ENCODE measurements at regions not wholly inside any gene's neighbourhood (a gene's known extent, or its start where the extent isn't known, plus 50 kb on each side); places are given as distances from the start of the nearest gene placed in this dataset.

- Mint-ChIP-seq H3K9me3 (peaks cover 0 to 5% (median 0%) of the 10 kb centered on the region in 3 donors), H3K27me3 (peaks cover 0 to 10% of the 10 kb centered on the region in 2 donors), H3K4me1 (no peaks in the 10 kb centered on the region), H3K4me3 (no peak overlapping the region), H3K27ac (no peak overlapping the region), H3K36me3 (no peaks in the 10 kb centered on the region)
- no CpG with 5 or more reads among the region's 4 CpGs for WGBS (ENCODE audit: insufficient coverage)
- ChIA-PET CTCF (no interaction called here), POLR2A (no interaction called here)
- DNase-seq (no peak), ATAC-seq (replicated peaks in 1 of 4) (no peak)
- Histone ChIP-seq H3K27ac (ENCODE audit: low read length) (no peak overlapping the region), H3K4me3 (ENCODE audit: control insufficient read depth in 1 of 2, extremely low read depth in 1 of 2, low read length in 1 of 2) (no peak overlapping the region), H3K9me3 (no peaks in the 10 kb centered on the region), H3K36me3 (ENCODE audit: control insufficient read depth in 2 of 2, extremely low read depth in 1 of 2, insufficient read depth in 1 of 2, low read length in 1 of 2) (no peaks in the 10 kb centered on the region), H3K27me3 (replicated peaks in 1 of 2; ENCODE audit: control insufficient read depth in 2 of 2, extremely low read depth in 1 of 2, insufficient read depth in 2 of 2, low read length in 1 of 2) (peaks cover 0 to 16% of the 10 kb centered on the region in 2 experiments), H3K4me1 (ENCODE audit: control insufficient read depth in 1 of 2, extremely low read depth in 1 of 2, insufficient read depth in 2 of 2, low read length in 2 of 2) (no peaks in the 10 kb centered on the region)
Observed at GRCh38 chr17:72441909-72442308, 321.1 kb downstream of the SOX9 start.

DNA sequence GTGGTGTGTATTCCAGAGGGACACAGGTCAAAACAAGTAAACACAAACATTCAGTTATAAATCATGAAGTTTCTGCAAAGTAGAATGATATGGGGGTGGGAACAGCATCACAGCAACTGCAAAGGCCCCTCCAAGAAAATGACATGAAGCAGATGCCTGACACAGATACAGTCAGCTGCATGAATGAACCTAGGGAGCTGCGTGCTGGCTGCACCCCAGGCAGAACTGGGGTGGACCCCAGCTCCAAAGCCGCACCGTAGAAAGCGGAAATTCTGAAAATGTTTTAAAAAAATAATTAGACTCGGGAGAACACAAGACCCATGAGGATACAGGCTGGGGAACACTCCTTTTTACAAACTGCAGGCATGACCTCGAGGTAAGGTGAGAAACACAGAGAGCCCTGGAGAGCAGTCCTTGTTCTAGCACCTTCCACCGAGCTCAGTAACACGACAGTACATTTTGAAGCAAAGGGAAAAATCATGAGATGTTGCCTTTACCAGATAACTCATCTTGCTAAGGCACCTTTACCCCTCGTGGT lies 323.8 kb downstream of the SOX9 start:
- Histone ChIP-seq H3K36me3 (ENCODE audit: control insufficient read depth in 2 of 2, extremely low read depth in 1 of 2, insufficient read depth in 1 of 2, low read length in 1 of 2) (no peaks in the 10 kb centered on the region), H3K4me1 (ENCODE audit: control insufficient read depth in 1 of 2, extremely low read depth in 1 of 2, insufficient read depth in 2 of 2, low read length in 2 of 2) (no peaks in the 10 kb centered on the region), H3K9me3 (no peaks in the 10 kb centered on the region), H3K27ac (ENCODE audit: low read length) (no peak overlapping the region), H3K4me3 (ENCODE audit: control insufficient read depth in 1 of 2, extremely low read depth in 1 of 2, low read length in 1 of 2) (no peak overlapping the region), H3K27me3 (replicated peaks in 1 of 2; ENCODE audit: control insufficient read depth in 2 of 2, extremely low read depth in 1 of 2, insufficient read depth in 2 of 2, low read length in 1 of 2) (peaks cover 0 to 16% of the 10 kb centered on the region in 2 experiments)
- ATAC-seq (replicated peaks in 1 of 4) (no peak), DNase-seq (no peak)
- no peak overlapping the region for H3K4me3 Mint-ChIP-seq
- ChIA-PET POLR2A (no interaction called here), CTCF (no interaction called here)
- H3K27me3 Mint-ChIP-seq = peaks cover 0 to 9% of the 10 kb centered on the region in 2 donors
- H3K36me3 Mint-ChIP-seq = no peaks in the 10 kb centered on the region
- H3K9me3 Mint-ChIP-seq = peaks cover 0 to 8% (median 0%) of the 10 kb centered on the region in 3 donors
- 100% methylated on average over 2 of the region's 9 CpGs for WGBS (ENCODE audit: insufficient coverage)
- H3K27ac Mint-ChIP-seq = no peak overlapping the region
- no peaks in the 10 kb centered on the region for H3K4me1 Mint-ChIP-seq

- no peaks in the 10 kb centered on the region for H3K36me3 ChIP-seq (ENCODE audit: control insufficient read depth in 2 of 2, extremely low read depth in 1 of 2, insufficient read depth in 1 of 2, low read length in 1 of 2)
- H3K27me3 ChIP-seq (replicated peaks in 1 of 2; ENCODE audit: control insufficient read depth in 2 of 2, extremely low read depth in 1 of 2, insufficient read depth in 2 of 2, low read length in 1 of 2) = peaks cover 0 to 11% of the 10 kb centered on the region in 2 experiments
- H3K9me3 Mint-ChIP-seq = peaks cover 0 to 4% (median 0%) of the 10 kb centered on the region in 3 donors
- no peaks in the 10 kb centered on the region for H3K4me1 Mint-ChIP-seq
- H3K9me3 ChIP-seq = no peaks in the 10 kb centered on the region
- no peaks in the 10 kb centered on the region for H3K4me1 ChIP-seq (ENCODE audit: control insufficient read depth in 1 of 2, extremely low read depth in 1 of 2, insufficient read depth in 2 of 2, low read length in 2 of 2)
- no peak overlapping the region for H3K27ac ChIP-seq (ENCODE audit: low read length)
- DNase-seq (no peak), ATAC-seq (replicated peaks in 1 of 4) (no peak)
- H3K36me3 Mint-ChIP-seq = no peaks in the 10 kb centered on the region
- ChIA-PET POLR2A (no interaction called here), CTCF (no interaction called here)
- no peak overlapping the region for H3K4me3 Mint-ChIP-seq
- no peak overlapping the region for H3K4me3 ChIP-seq (ENCODE audit: control insufficient read depth in 1 of 2, extremely low read depth in 1 of 2, low read length in 1 of 2)
- H3K27ac Mint-ChIP-seq = no peak overlapping the region
- H3K27me3 Mint-ChIP-seq = peaks cover 0 to 4% of the 10 kb centered on the region in 2 donors
- 90% methylated on average over 21 of the region's 26 CpGs for WGBS (ENCODE audit: insufficient coverage)
Observed at GRCh38 chr17:72445055-72445991, 324.5 kb downstream of the SOX9 start.

DNA sequence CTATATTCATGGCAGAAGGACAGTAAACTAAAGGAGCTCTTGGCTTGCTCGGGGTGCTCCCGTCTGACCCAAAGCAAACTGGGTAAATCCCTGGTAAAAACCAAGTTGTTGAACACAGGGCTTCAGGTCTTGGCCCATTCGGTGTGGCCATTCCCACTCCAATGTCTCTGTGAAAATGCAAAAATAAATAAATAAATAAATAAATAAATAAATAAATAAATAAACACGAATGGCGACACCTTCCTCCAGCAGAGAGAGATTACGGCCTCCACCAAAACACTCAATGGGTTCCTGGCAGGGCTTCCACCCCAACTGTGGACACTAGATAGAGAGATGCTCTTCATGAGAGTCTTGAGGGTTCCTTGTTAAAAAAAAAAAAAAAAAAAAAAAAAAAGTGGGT lies 325.3 kb downstream of the SOX9 start:
- Mint-ChIP-seq H3K9me3 (peaks cover 0 to 11% (median 0%) of the 10 kb centered on the region in 3 donors), H3K36me3 (no peaks in the 10 kb centered on the region), H3K27me3 (peaks cover 0 to 4% of the 10 kb centered on the region in 2 donors), H3K4me3 (no peak overlapping the region), H3K27ac (no peak overlapping the region), H3K4me1 (no peaks in the 10 kb centered on the region)
- Histone ChIP-seq H3K4me3 (ENCODE audit: control insufficient read depth in 1 of 2, extremely low read depth in 1 of 2, low read length in 1 of 2) (no peak overlapping the region), H3K36me3 (ENCODE audit: control insufficient read depth in 2 of 2, extremely low read depth in 1 of 2, insufficient read depth in 1 of 2, low read length in 1 of 2) (no peaks in the 10 kb centered on the region), H3K9me3 (no peaks in the 10 kb centered on the region), H3K27ac (ENCODE audit: low read length) (no peak overlapping the region), H3K27me3 (replicated peaks in 1 of 2; ENCODE audit: control insufficient read depth in 2 of 2, extremely low read depth in 1 of 2, insufficient read depth in 2 of 2, low read length in 1 of 2) (peaks cover 0 to 4% of the 10 kb centered on the region in 2 experiments), H3K4me1 (ENCODE audit: control insufficient read depth in 1 of 2, extremely low read depth in 1 of 2, insufficient read depth in 2 of 2, low read length in 2 of 2) (no peaks in the 10 kb centered on the region)
- ChIA-PET CTCF (no interaction called here), POLR2A (no interaction called here)
- DNase-seq = no peak
- no peak for ATAC-seq (replicated peaks in 1 of 4)
- 100% methylated on average over 2 of the region's 6 CpGs for WGBS (ENCODE audit: insufficient coverage)

DNA sequence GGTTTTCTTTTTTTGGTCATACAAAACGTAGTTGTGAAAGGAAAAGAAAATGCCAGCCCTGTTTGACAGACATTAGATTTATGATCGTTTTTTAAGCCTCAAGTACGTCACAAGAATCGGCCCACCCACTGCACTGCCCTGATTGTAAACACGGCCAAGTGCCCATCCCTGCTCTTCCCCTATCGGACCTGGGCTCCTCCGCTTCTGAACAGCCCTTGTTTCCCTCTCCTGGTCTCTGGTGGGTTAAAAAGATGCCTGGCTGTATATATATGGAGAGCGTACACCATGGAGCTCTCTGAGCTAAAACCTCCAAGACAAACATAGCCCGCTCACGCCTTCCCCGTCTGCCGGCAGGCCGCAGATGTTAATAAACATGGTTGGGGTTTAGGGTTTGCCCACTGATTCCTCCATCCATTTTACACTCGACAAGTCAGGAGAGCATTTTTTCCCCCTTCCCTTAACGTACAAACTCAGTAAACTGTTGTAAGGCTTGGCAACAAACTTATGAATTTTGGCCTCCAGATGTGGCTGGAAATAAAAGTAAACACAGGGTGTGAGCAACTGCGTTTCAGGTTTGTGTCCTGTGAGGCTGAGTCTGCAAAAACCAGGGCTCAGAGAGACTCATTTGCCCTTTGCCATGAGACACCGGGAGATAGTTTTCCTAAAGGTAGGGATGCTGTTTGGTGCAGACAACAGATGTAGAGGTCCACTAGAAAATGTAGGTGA lies 325.9 kb downstream of the SOX9 start:
- peaks cover 0 to 4% of the 10 kb centered on the region in 2 donors for H3K27me3 Mint-ChIP-seq
- ChIA-PET POLR2A (no interaction called here), CTCF (no interaction called here)
- peaks cover 0 to 11% (median 0%) of the 10 kb centered on the region in 3 donors for H3K9me3 Mint-ChIP-seq
- no peak for ATAC-seq (replicated peaks in 1 of 4)
- no peak overlapping the region for H3K4me3 ChIP-seq (ENCODE audit: control insufficient read depth in 1 of 2, extremely low read depth in 1 of 2, low read length in 1 of 2)
- H3K36me3 Mint-ChIP-seq = no peaks in the 10 kb centered on the region
- no peaks in the 10 kb centered on the region for H3K4me1 Mint-ChIP-seq
- H3K27me3 ChIP-seq (replicated peaks in 1 of 2; ENCODE audit: control insufficient read depth in 2 of 2, extremely low read depth in 1 of 2, insufficient read depth in 2 of 2, low read length in 1 of 2) = peaks cover 0 to 4% of the 10 kb centered on the region in 2 experiments
- H3K36me3 ChIP-seq (ENCODE audit: control insufficient read depth in 2 of 2, extremely low read depth in 1 of 2, insufficient read depth in 1 of 2, low read length in 1 of 2) = no peaks in the 10 kb centered on the region
- whole genome bisulfite sequencing (ENCODE audit: insufficient coverage) = 57% methylated on average over 3 of the region's 17 CpGs
- H3K9me3 ChIP-seq = no peaks in the 10 kb centered on the region
- no peak for DNase-seq
- no peak overlapping the region for H3K27ac Mint-ChIP-seq
- no peak overlapping the region for H3K27ac ChIP-seq (ENCODE audit: low read length)
- no peak overlapping the region for H3K4me3 Mint-ChIP-seq
- no peaks in the 10 kb centered on the region for H3K4me1 ChIP-seq (ENCODE audit: control insufficient read depth in 1 of 2, extremely low read depth in 1 of 2, insufficient read depth in 2 of 2, low read length in 2 of 2)

GRCh38 chr17:72447251-72447640 lies 326.4 kb downstream of the SOX9 start:
- Mint-ChIP-seq H3K27ac (no peak overlapping the region), H3K9me3 (peaks cover 0 to 11% (median 0%) of the 10 kb centered on the region in 3 donors), H3K4me3 (no peak overlapping the region), H3K4me1 (no peaks in the 10 kb centered on the region), H3K36me3 (no peaks in the 10 kb centered on the region), H3K27me3 (peaks cover 0 to 4% of the 10 kb centered on the region in 2 donors)
- H3K4me3 ChIP-seq (ENCODE audit: control insufficient read depth in 1 of 2, extremely low read depth in 1 of 2, low read length in 1 of 2) = no peak overlapping the region
- DNase-seq (no peak), ATAC-seq (replicated peaks in 1 of 4) (no peak)
- no peak overlapping the region for H3K27ac ChIP-seq (ENCODE audit: low read length)
- no peaks in the 10 kb centered on the region for H3K9me3 ChIP-seq
- CTCF ChIA-PET = no interaction called here
- WGBS (ENCODE audit: insufficient coverage) = no CpG with 5 or more reads among the region's 3 CpGs
- H3K27me3 ChIP-seq (replicated peaks in 1 of 2; ENCODE audit: control insufficient read depth in 2 of 2, extremely low read depth in 1 of 2, insufficient read depth in 2 of 2, low read length in 1 of 2) = peaks cover 0 to 4% of the 10 kb centered on the region in 2 experiments
- no peaks in the 10 kb centered on the region for H3K36me3 ChIP-seq (ENCODE audit: control insufficient read depth in 2 of 2, extremely low read depth in 1 of 2, insufficient read depth in 1 of 2, low read length in 1 of 2)
- POLR2A ChIA-PET = no interaction called here
- H3K4me1 ChIP-seq (ENCODE audit: control insufficient read depth in 1 of 2, extremely low read depth in 1 of 2, insufficient read depth in 2 of 2, low read length in 2 of 2) = no peaks in the 10 kb centered on the region
